HCT116 (cell line): ENCODE measurements at regions not wholly inside any gene's neighbourhood (a gene's known extent, or its start where the extent isn't known, plus 50 kb on each side); places are given as distances from the start of the nearest gene placed in this dataset.

ENCODE experiments used
- ATAC-seq: fragments of 200-7000 bp; cut with Tn5 transposase; 2 replicates; pipeline ENCODE4 v1.9.1; 2020; ENCODE audit warnings: mild to moderate bottlenecking, moderate library complexity
- BruUV-seq: library from RNA; stranded (reverse); fragments of 400-500 nt; replicated peaks from 2 replicates; lab custom pipeline; 2021; lab: Mats Ljungman, UMichigan
- CTCF ChIA-PET: fragments of 300-600 bp; sonication (Branson Sonifier 250); formaldehyde crosslinking; loops from one replicate; lab custom pipeline; 2021; ENCODE audit warnings: antibody characterized with exemption; lab: Charles Lee
- POLR2A ChIA-PET: fragments of 300-600, 350-600 bp; sonication (Branson Sonifier 250); formaldehyde crosslinking; loops from one replicate; lab custom pipeline; 2021; ENCODE audit warnings: antibody characterized with exemption; lab: Charles Lee
- RAD21 ChIA-PET, 2 experiments: fragments of 300-600 bp; sonication (Branson Sonifier 250); formaldehyde crosslinking; loops; one replicate each; lab custom pipeline; 2023; ENCODE audit warnings: low total read pairs in 2 of 2; ENCODE audit not compliant: uncharacterized antibody in 2 of 2, unreplicated experiment in 2 of 2, low non-redundant PET in 1 of 2; lab: Charles Lee
- DNase-seq: peaks from one replicate; pipeline ENCODE4 v3.0.0-alpha.2; 2010; ENCODE audit warnings: low read depth, low spot score
- H2AFZ ChIP-seq: fragments of 200-600 bp; shearing (Covaris generic), sonication (generic); 2 replicates; pipeline ENCODE4 v1.6.1; 2017; ENCODE audit warnings: low read depth, mixed run types, mixed read lengths, antibody characterized with exemption, low read length; ENCODE audit not compliant: poor library complexity, severe bottlenecking
- H3K27ac ChIP-seq: 2 replicates; pipeline ENCODE4 v1.5.1; 2012; ENCODE audit warnings: low read depth, low read length
- H3K27me3 ChIP-seq: fragments of 200-600 bp; sonication (generic); 2 replicates; pipeline ENCODE4 v1.6.1; 2016; ENCODE audit warnings: mixed run types, low read length, mixed read lengths; ENCODE audit not compliant: insufficient read depth
- H3K36me3 ChIP-seq, 2 experiments: fragments of 200-500 bp in 1 of 2; fragments of 200-600 bp in 1 of 2; sonication (Bioruptor generic) in 1 of 2; sonication (generic) in 1 of 2; 2 replicates each; pipeline versions ENCODE4 v1.5.1 to v1.6.1; 2014 to 2016; ENCODE audit warnings: low read length in 2 of 2, inconsistent platforms in 1 of 2, mixed read lengths in 1 of 2, mixed run types in 1 of 2; ENCODE audit not compliant: insufficient read depth in 2 of 2, control insufficient read depth in 1 of 2
- H3K4me1 ChIP-seq, 2 experiments: fragments of 200-600 bp in 1 of 2; sonication (generic) in 1 of 2; 2 replicates each; pipeline versions ENCODE4 v1.5.1 to v1.6.1; 2012 to 2017; ENCODE audit warnings: low read length in 2 of 2, inconsistent platforms in 1 of 2, mild to moderate bottlenecking in 1 of 2, mixed read lengths in 1 of 2, mixed run types in 1 of 2, moderate library complexity in 1 of 2; ENCODE audit not compliant: insufficient read depth in 2 of 2, control insufficient read depth in 1 of 2
- H3K4me2 ChIP-seq: fragments of 200-600 bp; sonication (generic); 2 replicates; pipeline ENCODE4 v1.6.1; 2017; ENCODE audit warnings: mixed run types, low read length, mixed read lengths
- H3K4me3 ChIP-seq, 2 experiments: fragments of 200-600 bp in 1 of 2; sonication (generic) in 1 of 2; replicated peaks in 1 of 2; 2 replicates each; pipeline ENCODE4 v1.5.1; 2011 to 2016; ENCODE audit warnings: low read length in 2 of 2, control low read depth in 1 of 2, low read depth in 1 of 2, mild to moderate bottlenecking in 1 of 2, mixed read lengths in 1 of 2, mixed run types in 1 of 2
- H3K79me2 ChIP-seq: fragments of 200-600 bp; sonication (generic); 2 replicates; pipeline ENCODE4 v1.6.1; 2017; ENCODE audit warnings: mild to moderate bottlenecking, mixed run types, low read length, moderate library complexity, mixed read lengths; ENCODE audit not compliant: insufficient read depth
- H3K9ac ChIP-seq: fragments of 200-600 bp; sonication (generic); 2 replicates; pipeline ENCODE4 v1.6.1; 2016; ENCODE audit warnings: low read length, mixed read lengths
- H3K9me2 ChIP-seq: fragments of 200-600 bp; sonication (generic), shearing (Covaris generic); 2 replicates; pipeline ENCODE4 v1.6.1; 2017; ENCODE audit warnings: mixed run types, mild to moderate bottlenecking, moderate library complexity; ENCODE audit not compliant: insufficient read depth
- H3K9me3 ChIP-seq, 2 experiments: fragments of 200-500 bp in 1 of 2; fragments of 200-600 bp in 1 of 2; sonication (Bioruptor generic) in 1 of 2; sonication (generic) in 1 of 2; 2 replicates each; pipeline ENCODE4 v1.6.1; 2014 to 2017; ENCODE audit warnings: low read length in 2 of 2, mixed read lengths in 2 of 2, inconsistent platforms in 1 of 2, low read depth in 1 of 2, mild to moderate bottlenecking in 1 of 2, mixed run types in 1 of 2, moderate library complexity in 1 of 2; ENCODE audit not compliant: control insufficient read depth in 1 of 2, insufficient read depth in 1 of 2
- H4K20me1 ChIP-seq: fragments of 200-600 bp; sonication (generic), shearing (Covaris generic); 2 replicates; pipeline ENCODE4 v1.6.1; 2017; ENCODE audit warnings: mixed run types, mild to moderate bottlenecking, moderate library complexity; ENCODE audit not compliant: insufficient read depth
- ATF3 ChIP-seq: IDR thresholded peaks from 2 replicates; pipeline ENCODE4 v1.6.1; 2012
- CEBPB ChIP-seq: IDR thresholded peaks from 2 replicates; pipeline ENCODE4 v1.6.1; 2012; ENCODE audit warnings: low read depth
- EGR1 ChIP-seq: IDR thresholded peaks from 2 replicates; pipeline ENCODE4 v1.6.1; 2012; ENCODE audit warnings: low read depth
- ELF1 ChIP-seq: IDR thresholded peaks from 2 replicates; pipeline ENCODE4 v1.6.1; 2012; ENCODE audit warnings: low read depth, borderline replicate concordance
- EZH2 ChIP-seq: fragments of 200-600 bp; sonication (generic); IDR thresholded peaks from 2 replicates; pipeline ENCODE4 v1.6.1; 2017; ENCODE audit warnings: antibody characterized with exemption, mixed run types
- EZH2phosphoT487 ChIP-seq: fragments of 200-600 bp; IDR thresholded peaks from 2 replicates; pipeline ENCODE4 v1.6.1; 2018; ENCODE audit warnings: antibody characterized with exemption, borderline replicate concordance
- FOSL1 ChIP-seq: IDR thresholded peaks from 2 replicates; pipeline ENCODE4 v1.6.1; 2012; ENCODE audit warnings: low read depth
- JUND ChIP-seq: IDR thresholded peaks from 2 replicates; pipeline ENCODE4 v1.6.1; 2012
- POLR2A ChIP-seq: IDR thresholded peaks from 2 replicates; pipeline ENCODE4 v1.7.0; 2011; ENCODE audit warnings: borderline replicate concordance; ENCODE audit not compliant: insufficient read depth, insufficient read length; ENCODE audit errors: extremely low read depth
- RAD21 ChIP-seq: IDR thresholded peaks from 2 replicates; pipeline ENCODE4 v1.6.1; 2012; ENCODE audit warnings: low read depth, mild to moderate bottlenecking
- REST ChIP-seq: IDR thresholded peaks from 2 replicates; pipeline ENCODE4 v1.6.1; 2012; ENCODE audit warnings: low read depth
- SIN3A ChIP-seq: IDR thresholded peaks from 2 replicates; pipeline ENCODE4 v1.6.1; 2012; ENCODE audit warnings: low read depth
- SRF ChIP-seq: IDR thresholded peaks from 2 replicates; pipeline ENCODE4 v1.6.1; 2012; ENCODE audit warnings: low read depth
- TCF7L2 ChIP-seq: IDR thresholded peaks from 2 replicates; pipeline ENCODE4 v1.7.0; 2011; ENCODE audit warnings: borderline replicate concordance, inconsistent platforms; ENCODE audit not compliant: insufficient read depth, insufficient read length; ENCODE audit errors: extremely low read depth
- YY1 ChIP-seq: IDR thresholded peaks from 2 replicates; pipeline ENCODE4 v1.6.1; 2011; ENCODE audit warnings: low read length, low read depth, moderate library complexity, mild to moderate bottlenecking; ENCODE audit not compliant: insufficient replicate concordance; ENCODE audit errors: extremely low read depth
- ZFX ChIP-seq: fragments of 450-650 bp; IDR thresholded peaks from 2 replicates; pipeline ENCODE4 v1.6.1; 2017
- ZNF274 ChIP-seq: fragments of 200-500 bp; sonication (Bioruptor generic); IDR thresholded peaks from 2 replicates; pipeline ENCODE4 v1.6.1; 2014; ENCODE audit warnings: mild to moderate bottlenecking, low read depth, low read length, inconsistent platforms
- intact Hi-C: fragments of 100-400 bp; cut with micrococcal nuclease; formaldehyde crosslinking; loops from 2 replicates; pipeline ENCODE4 v1.10.0; 2022
- TF ChIP-seq, protein P1 (sequence below), 3 experiments: fragments of 200-600 bp in 1 of 3; sonication (generic) in 1 of 3; IDR thresholded peaks in 2 of 3; conservative IDR thresholded peaks in 1 of 3; 2 replicates each; pipeline ENCODE4 v1.5.1; 2012 to 2017; ENCODE audit warnings: low read depth in 2 of 3, low read length in 2 of 3, antibody characterized with exemption in 1 of 3, borderline replicate concordance in 1 of 3, control low read depth in 1 of 3, mild to moderate bottlenecking in 1 of 3, mixed read lengths in 1 of 3, mixed run types in 1 of 3, moderate library complexity in 1 of 3; ENCODE audit not compliant: insufficient read depth in 1 of 3
- TF ChIP-seq, protein P2 (sequence below): IDR thresholded peaks from 2 replicates; pipeline ENCODE4 v1.6.1; 2011; ENCODE audit warnings: mild to moderate bottlenecking, low read length, moderate library complexity; ENCODE audit not compliant: insufficient replicate concordance; ENCODE audit errors: extremely low read depth

DNA sequence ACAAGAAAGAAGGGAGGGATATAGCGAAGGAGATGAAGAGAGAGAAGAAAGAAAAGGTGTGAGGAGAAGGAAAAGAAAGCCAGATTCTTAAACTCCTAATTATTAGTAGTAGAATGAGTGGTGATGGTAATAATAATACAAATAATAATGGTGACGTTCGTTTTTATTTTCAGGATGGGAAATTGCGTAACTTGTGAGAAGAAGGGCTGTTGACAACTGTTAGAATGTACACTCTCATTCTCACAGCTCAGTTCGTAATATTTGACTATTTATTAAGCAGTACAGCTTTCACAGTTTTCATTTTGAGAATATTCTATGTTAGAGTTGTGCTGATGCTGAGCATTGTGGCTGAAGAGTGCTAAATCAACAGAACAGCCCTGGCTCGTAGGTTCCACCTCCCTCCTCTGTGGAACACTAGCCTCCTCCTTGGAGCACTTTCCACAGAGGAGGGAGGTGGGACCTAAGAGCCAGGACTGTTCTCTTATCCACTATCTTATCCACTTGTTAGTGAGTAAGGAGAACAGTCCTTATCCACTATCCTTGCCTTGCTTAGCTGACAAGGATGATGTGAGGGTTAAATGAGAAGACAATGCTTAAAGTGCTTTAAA lies 258.3 kb upstream of the VLDLR start:
- Histone ChIP-seq H3K27ac (no peak overlapping the region), H3K4me2 (no peak overlapping the region), H4K20me1 (no peaks in the 10 kb centered on the region), H3K79me2 (no peaks in the 10 kb centered on the region), H3K9ac (no peak overlapping the region), H3K9me2 (no peaks in the 10 kb centered on the region), H3K9me3 (no peaks in the 10 kb centered on the region), H2AFZ (no peak overlapping the region), H3K36me3 (no peaks in the 10 kb centered on the region), H3K27me3 (no peaks in the 10 kb centered on the region), H3K4me3 (no peak overlapping the region), H3K4me1 (no peaks in the 10 kb centered on the region)
- intact Hi-C loops: no loop called here
- CTCF ChIA-PET: no interaction called here
- no peak for TF ChIP-seq FOSL1
- TF ChIP-seq EZH2phosphoT487: no peak
- no peak for TF ChIP-seq SIN3A
- no peak for TF ChIP-seq ZNF274
- no peak for TF ChIP-seq EGR1
- TF ChIP-seq EZH2: no peak
- no peak for TF ChIP-seq TCF7L2
- TF ChIP-seq SRF: no peak
- TF ChIP-seq, protein P1, sequence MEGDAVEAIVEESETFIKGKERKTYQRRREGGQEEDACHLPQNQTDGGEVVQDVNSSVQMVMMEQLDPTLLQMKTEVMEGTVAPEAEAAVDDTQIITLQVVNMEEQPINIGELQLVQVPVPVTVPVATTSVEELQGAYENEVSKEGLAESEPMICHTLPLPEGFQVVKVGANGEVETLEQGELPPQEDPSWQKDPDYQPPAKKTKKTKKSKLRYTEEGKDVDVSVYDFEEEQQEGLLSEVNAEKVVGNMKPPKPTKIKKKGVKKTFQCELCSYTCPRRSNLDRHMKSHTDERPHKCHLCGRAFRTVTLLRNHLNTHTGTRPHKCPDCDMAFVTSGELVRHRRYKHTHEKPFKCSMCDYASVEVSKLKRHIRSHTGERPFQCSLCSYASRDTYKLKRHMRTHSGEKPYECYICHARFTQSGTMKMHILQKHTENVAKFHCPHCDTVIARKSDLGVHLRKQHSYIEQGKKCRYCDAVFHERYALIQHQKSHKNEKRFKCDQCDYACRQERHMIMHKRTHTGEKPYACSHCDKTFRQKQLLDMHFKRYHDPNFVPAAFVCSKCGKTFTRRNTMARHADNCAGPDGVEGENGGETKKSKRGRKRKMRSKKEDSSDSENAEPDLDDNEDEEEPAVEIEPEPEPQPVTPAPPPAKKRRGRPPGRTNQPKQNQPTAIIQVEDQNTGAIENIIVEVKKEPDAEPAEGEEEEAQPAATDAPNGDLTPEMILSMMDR (IDR thresholded peaks at IDR 0.05 in 2 of 3, conservative IDR thresholded peaks at IDR 0.05 in 1 of 3; ENCODE audit: borderline replicate concordance in 1 of 3, insufficient read depth in 1 of 3, low read depth in 2 of 3, low read length in 2 of 3): no peak
- TF ChIP-seq, protein P2, sequence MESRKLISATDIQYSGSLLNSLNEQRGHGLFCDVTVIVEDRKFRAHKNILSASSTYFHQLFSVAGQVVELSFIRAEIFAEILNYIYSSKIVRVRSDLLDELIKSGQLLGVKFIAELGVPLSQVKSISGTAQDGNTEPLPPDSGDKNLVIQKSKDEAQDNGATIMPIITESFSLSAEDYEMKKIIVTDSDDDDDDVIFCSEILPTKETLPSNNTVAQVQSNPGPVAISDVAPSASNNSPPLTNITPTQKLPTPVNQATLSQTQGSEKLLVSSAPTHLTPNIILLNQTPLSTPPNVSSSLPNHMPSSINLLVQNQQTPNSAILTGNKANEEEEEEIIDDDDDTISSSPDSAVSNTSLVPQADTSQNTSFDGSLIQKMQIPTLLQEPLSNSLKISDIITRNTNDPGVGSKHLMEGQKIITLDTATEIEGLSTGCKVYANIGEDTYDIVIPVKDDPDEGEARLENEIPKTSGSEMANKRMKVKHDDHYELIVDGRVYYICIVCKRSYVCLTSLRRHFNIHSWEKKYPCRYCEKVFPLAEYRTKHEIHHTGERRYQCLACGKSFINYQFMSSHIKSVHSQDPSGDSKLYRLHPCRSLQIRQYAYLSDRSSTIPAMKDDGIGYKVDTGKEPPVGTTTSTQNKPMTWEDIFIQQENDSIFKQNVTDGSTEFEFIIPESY: no peak
- no peak for TF ChIP-seq YY1
- no peak for TF ChIP-seq ELF1
- TF ChIP-seq POLR2A: no peak
- TF ChIP-seq CEBPB: no peak
- no peak for TF ChIP-seq REST
- no peak for TF ChIP-seq ZFX
- no peak for TF ChIP-seq JUND
- TF ChIP-seq ATF3: no peak
- no peak for TF ChIP-seq RAD21
- no peak for ATAC-seq
- DNase-seq: no peak
- POLR2A ChIA-PET: no interaction called here
- no TSS peak for BruUV-seq
- RAD21 ChIA-PET: no interaction called here
